IMR-90 (cell line): ENCODE measurements at regions not wholly inside any gene's neighbourhood (a gene's known extent, or its start where the extent isn't known, plus 50 kb on each side); places are given as distances from the start of the nearest gene placed in this dataset.

Experiments
- BHLHE40 ChIP-seq: fragments of 150-350 bp; IDR thresholded peaks from 2 replicates; pipeline ENCODE4 v1.6.1; 2016; ENCODE audit warnings: mild to moderate bottlenecking, low read depth, low read length
- CHD1 ChIP-seq: IDR thresholded peaks from 2 replicates; pipeline ENCODE4 v1.6.1; 2012; ENCODE audit warnings: low read depth, low read length, improper control_type of control experiment
- MAFK ChIP-seq: IDR thresholded peaks from 2 replicates; pipeline ENCODE4 v1.6.1; 2012; ENCODE audit warnings: low read depth, low read length, improper control_type of control experiment
- MXI1 ChIP-seq: IDR thresholded peaks from 2 replicates; pipeline ENCODE4 v1.6.1; 2012; ENCODE audit warnings: low read depth, mild to moderate bottlenecking, low read length, moderate library complexity, borderline replicate concordance
- POLR2A ChIP-seq: IDR thresholded peaks from 2 replicates; pipeline ENCODE4 v1.6.1; 2012; ENCODE audit warnings: mild to moderate bottlenecking, low read depth, low read length
- RAD21 ChIP-seq: IDR thresholded peaks from 2 replicates; pipeline ENCODE4 v1.6.1; 2012; ENCODE audit warnings: low read length, improper control_type of control experiment
- TF ChIP-seq, protein P1 (sequence below): conservative IDR thresholded peaks from 2 replicates; pipeline ENCODE4 v1.5.1; 2012; ENCODE audit warnings: mild to moderate bottlenecking, low read depth, low read length, improper control_type of control experiment
- TF ChIP-seq, protein P2 (sequence below): fragments of 150-350 bp; IDR thresholded peaks from 2 replicates; pipeline ENCODE4 v1.6.1; 2017; ENCODE audit warnings: mild to moderate bottlenecking, antibody characterized with exemption, low read length, low read depth
- TF ChIP-seq, protein P3 (sequence below): fragments of 150-350 bp; IDR thresholded peaks from 2 replicates; pipeline ENCODE4 v1.6.1; 2016; ENCODE audit warnings: low read depth, mild to moderate bottlenecking, low read length, moderate library complexity, borderline replicate concordance

DNA sequence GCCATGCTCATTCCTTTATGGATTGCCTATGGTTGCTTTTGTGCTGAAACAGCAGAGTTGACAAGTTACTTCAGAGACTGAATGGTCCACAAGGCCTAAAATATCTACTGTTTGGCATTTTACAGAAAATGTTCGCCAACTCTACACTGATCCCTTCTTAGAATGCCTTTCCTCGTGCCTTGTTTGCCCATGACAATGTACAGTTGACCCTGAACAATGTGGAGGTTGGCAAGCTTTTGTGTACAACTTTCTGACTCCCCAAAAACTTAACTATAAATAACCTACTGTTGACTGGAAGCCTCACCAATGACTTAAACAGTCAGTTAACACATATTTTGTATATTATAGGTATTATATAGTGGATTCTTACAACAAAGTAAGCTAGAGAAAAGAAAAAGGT is 361.4 kb downstream of the EPHA4 start:
- TF ChIP-seq POLR2A = no peak
- TF ChIP-seq, protein P1, sequence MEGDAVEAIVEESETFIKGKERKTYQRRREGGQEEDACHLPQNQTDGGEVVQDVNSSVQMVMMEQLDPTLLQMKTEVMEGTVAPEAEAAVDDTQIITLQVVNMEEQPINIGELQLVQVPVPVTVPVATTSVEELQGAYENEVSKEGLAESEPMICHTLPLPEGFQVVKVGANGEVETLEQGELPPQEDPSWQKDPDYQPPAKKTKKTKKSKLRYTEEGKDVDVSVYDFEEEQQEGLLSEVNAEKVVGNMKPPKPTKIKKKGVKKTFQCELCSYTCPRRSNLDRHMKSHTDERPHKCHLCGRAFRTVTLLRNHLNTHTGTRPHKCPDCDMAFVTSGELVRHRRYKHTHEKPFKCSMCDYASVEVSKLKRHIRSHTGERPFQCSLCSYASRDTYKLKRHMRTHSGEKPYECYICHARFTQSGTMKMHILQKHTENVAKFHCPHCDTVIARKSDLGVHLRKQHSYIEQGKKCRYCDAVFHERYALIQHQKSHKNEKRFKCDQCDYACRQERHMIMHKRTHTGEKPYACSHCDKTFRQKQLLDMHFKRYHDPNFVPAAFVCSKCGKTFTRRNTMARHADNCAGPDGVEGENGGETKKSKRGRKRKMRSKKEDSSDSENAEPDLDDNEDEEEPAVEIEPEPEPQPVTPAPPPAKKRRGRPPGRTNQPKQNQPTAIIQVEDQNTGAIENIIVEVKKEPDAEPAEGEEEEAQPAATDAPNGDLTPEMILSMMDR = no peak
- no peak for TF ChIP-seq RAD21
- no peak for TF ChIP-seq MXI1
- no peak for TF ChIP-seq MAFK
- TF ChIP-seq, protein P2, sequence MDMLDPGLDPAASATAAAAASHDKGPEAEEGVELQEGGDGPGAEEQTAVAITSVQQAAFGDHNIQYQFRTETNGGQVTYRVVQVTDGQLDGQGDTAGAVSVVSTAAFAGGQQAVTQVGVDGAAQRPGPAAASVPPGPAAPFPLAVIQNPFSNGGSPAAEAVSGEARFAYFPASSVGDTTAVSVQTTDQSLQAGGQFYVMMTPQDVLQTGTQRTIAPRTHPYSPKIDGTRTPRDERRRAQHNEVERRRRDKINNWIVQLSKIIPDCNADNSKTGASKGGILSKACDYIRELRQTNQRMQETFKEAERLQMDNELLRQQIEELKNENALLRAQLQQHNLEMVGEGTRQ = no peak
- TF ChIP-seq BHLHE40 = no peak
- TF ChIP-seq, protein P3, sequence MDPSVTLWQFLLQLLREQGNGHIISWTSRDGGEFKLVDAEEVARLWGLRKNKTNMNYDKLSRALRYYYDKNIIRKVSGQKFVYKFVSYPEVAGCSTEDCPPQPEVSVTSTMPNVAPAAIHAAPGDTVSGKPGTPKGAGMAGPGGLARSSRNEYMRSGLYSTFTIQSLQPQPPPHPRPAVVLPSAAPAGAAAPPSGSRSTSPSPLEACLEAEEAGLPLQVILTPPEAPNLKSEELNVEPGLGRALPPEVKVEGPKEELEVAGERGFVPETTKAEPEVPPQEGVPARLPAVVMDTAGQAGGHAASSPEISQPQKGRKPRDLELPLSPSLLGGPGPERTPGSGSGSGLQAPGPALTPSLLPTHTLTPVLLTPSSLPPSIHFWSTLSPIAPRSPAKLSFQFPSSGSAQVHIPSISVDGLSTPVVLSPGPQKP = no peak
- TF ChIP-seq CHD1 = no peak
